ENCODE measurements at regions not wholly inside any gene's neighbourhood (a gene's known extent, or its start where the extent isn't known, plus 50 kb on each side); places are given as distances from the start of the nearest gene placed in this dataset.

DNA sequence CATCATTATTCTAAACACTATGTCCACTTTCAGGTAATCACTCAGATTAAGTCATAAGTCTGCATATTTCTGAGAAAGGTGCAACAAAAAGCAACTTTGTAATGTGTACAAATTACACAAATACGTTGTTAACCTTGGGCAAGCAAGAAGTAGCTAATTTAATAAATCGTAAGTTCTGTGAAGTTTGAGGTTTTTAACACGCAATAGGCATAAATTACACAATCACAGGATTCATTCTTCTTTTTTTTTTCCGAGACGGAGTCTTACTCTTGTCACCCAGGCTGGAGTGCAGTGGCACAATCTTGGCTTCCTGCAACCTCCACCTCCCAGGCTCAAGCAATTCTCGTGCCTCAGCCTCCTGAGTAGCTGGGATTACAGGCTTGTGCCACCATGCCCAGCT, 57.2 kb upstream of the F13A1 start:
- TF ChIP-seq CTCF (IDR thresholded peaks at IDR 0.05) (no peak), POLR2A (IDR thresholded peaks at IDR 0.05) (no peak)
